ENCODE measurements at regions not wholly inside any gene's neighbourhood (a gene's known extent, or its start where the extent isn't known, plus 50 kb on each side); places are given as distances from the start of the nearest gene placed in this dataset.
"Not testable (repeated sequence)": the region's sequence is repeated elsewhere in the genome, so short reads cannot be mapped to it uniquely, and the experiment has no call there.

GRCh38 chr5:158602981-158603380, 496.7 kb downstream of the EBF1 start:
- no peak for DNase-seq

- no peak for DNase-seq
Measured at GRCh38 chr5:158601118-158601517, 498.6 kb downstream of the EBF1 start.

- DNase-seq = no peak
Measured at GRCh38 chr5:158600679-158601078, 499.0 kb downstream of the EBF1 start.

GRCh38 chr5:158599157-158599556, 500.6 kb downstream of the EBF1 start:
- peak; percentile 13 for DNase-seq

GRCh38 chr5:158594595-158595242, 505.0 kb downstream of the EBF1 start:
- no peak for DNase-seq

GRCh38 chr5:158593925-158594324, 505.8 kb downstream of the EBF1 start:
- no peak for DNase-seq

GRCh38 chr5:158591301-158591863, 508.3 kb downstream of the EBF1 start:
- no peak for DNase-seq

GRCh38 chr5:158590746-158591300, 508.9 kb downstream of the EBF1 start:
- no peak for DNase-seq

- no peak for DNase-seq
Measured at GRCh38 chr5:158589939-158590338, 509.8 kb downstream of the EBF1 start.

- DNase-seq = no peak
Measured at GRCh38 chr5:158588617-158589016, 511.1 kb downstream of the EBF1 start.

GRCh38 chr5:158586054-158586453, 513.7 kb downstream of the EBF1 start:
- DNase-seq = no peak

GRCh38 chr5:158582669-158583068, 517.0 kb downstream of the EBF1 start:
- not testable (repeated sequence) for DNase-seq

GRCh38 chr5:158573829-158574228, 525.9 kb downstream of the EBF1 start:
- no peak for DNase-seq

- no peak for DNase-seq
Measured at GRCh38 chr5:158570502-158570901, 529.2 kb downstream of the EBF1 start.

GRCh38 chr5:158569534-158569933, 530.2 kb downstream of the EBF1 start:
- DNase-seq = no peak

- no peak for DNase-seq
Measured at GRCh38 chr5:158565017-158565789, 534.5 kb downstream of the EBF1 start.

- no peak for DNase-seq
Measured at GRCh38 chr5:158563760-158564390, 535.8 kb downstream of the EBF1 start.

GRCh38 chr5:158561562-158562190, 538.0 kb downstream of the EBF1 start:
- DNase-seq = no peak

GRCh38 chr5:158560170-158560569, 539.5 kb downstream of the EBF1 start:
- DNase-seq = no peak

- no peak for DNase-seq
Measured at GRCh38 chr5:158559643-158560042, 540.1 kb downstream of the EBF1 start.

GRCh38 chr5:158559066-158559465, 540.6 kb downstream of the EBF1 start:
- DNase-seq = no peak

- no peak for DNase-seq
Measured at GRCh38 chr5:158553962-158554336, 545.8 kb downstream of the EBF1 start.
